ENCODE measurements at regions not wholly inside any gene's neighbourhood (a gene's known extent, or its start where the extent isn't known, plus 50 kb on each side); places are given as distances from the start of the nearest gene placed in this dataset.

DNA sequence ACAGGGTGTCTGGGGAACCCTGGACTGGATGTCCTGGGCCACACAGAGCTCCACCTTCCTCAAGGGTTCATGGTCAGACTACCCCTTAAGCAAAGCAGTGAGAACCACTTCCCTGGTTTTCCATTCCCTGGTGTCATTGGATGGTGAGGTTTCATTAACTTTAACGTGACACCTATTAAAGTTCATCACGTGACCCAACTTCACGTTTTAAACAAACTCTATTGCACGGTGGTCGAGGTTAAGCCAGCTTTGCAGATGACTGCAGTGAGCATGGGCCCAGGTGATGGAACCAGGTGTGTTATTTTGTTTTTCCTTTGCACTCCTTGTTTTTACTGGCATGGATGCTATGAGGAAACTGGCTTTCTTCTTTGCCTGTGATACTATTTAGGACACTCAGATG, 385.7 kb upstream of the IRX1 start:
- no peak for TF ChIP-seq CTCF (IDR thresholded peaks at IDR 0.05)
- TF ChIP-seq POLR2A (IDR thresholded peaks at IDR 0.05): no peak
- no peak for TF ChIP-seq POLR2AphosphoS5 (IDR thresholded peaks at IDR 0.05)
- TF ChIP-seq EP300 (IDR thresholded peaks at IDR 0.05): no peak

Measured in sigmoid colon (tissue), 4 donors.